Fibroblast of lung (primary cell): ENCODE measurements at regions not wholly inside any gene's neighbourhood (a gene's known extent, or its start where the extent isn't known, plus 50 kb on each side); places are given as distances from the start of the nearest gene placed in this dataset.

Experiments used
- DNase-seq, 2 donors: peaks; one replicate each; pipeline versions ENCODE4 v3.0.0 to v3.0.0-alpha.2; 2010; ENCODE audit warnings: low read depth in 2 of 2
- H2AFZ ChIP-seq: 2 replicates; pipeline ENCODE4 v1.5.1; 2012; ENCODE audit warnings: low read length, control low read depth, inconsistent platforms
- H3K27ac ChIP-seq: 2 replicates; pipeline ENCODE4 v1.5.1; 2011; ENCODE audit warnings: low read length, control low read depth; ENCODE audit not compliant: insufficient read depth
- H3K27me3 ChIP-seq: 2 replicates; pipeline ENCODE4 v1.5.1; 2011; ENCODE audit warnings: mild to moderate bottlenecking, low read length; ENCODE audit not compliant: control insufficient read depth, insufficient read depth
- H3K36me3 ChIP-seq: 2 replicates; pipeline ENCODE4 v1.5.1; 2011; ENCODE audit warnings: low read length; ENCODE audit not compliant: control insufficient read depth, insufficient read depth
- H3K4me1 ChIP-seq: 2 replicates; pipeline ENCODE4 v1.5.1; 2011; ENCODE audit warnings: low read length; ENCODE audit not compliant: control insufficient read depth, insufficient read depth; ENCODE audit errors: extremely low read depth
- H3K4me2 ChIP-seq: 2 replicates; pipeline ENCODE4 v1.5.1; 2011; ENCODE audit warnings: low read length, control low read depth; ENCODE audit not compliant: insufficient read depth; ENCODE audit errors: extremely low read depth
- H3K4me3 ChIP-seq, 4 experiments: fragments of 200-600 bp in 1 of 4; sonication (generic) in 1 of 4; replicated peaks in 1 of 4; 2 replicates each; pipeline ENCODE4 v1.5.1; 2011 to 2016; ENCODE audit warnings: low read length in 4 of 4, low read depth in 3 of 4, mild to moderate bottlenecking in 3 of 4, control low read depth in 2 of 4, inconsistent platforms in 1 of 4, mixed read lengths in 1 of 4; ENCODE audit not compliant: insufficient read depth in 1 of 4; ENCODE audit errors: control extremely low read depth in 1 of 4
- H3K79me2 ChIP-seq: 2 replicates; pipeline ENCODE4 v1.5.1; 2012; ENCODE audit warnings: mild to moderate bottlenecking, low read length, inconsistent platforms; ENCODE audit not compliant: control insufficient read depth, insufficient read depth
- H3K9ac ChIP-seq: 2 replicates; pipeline ENCODE4 v1.5.1; 2011; ENCODE audit warnings: mild to moderate bottlenecking, low read length, control low read depth; ENCODE audit not compliant: insufficient read depth
- H3K9me3 ChIP-seq: 2 replicates; pipeline ENCODE4 v1.5.1; 2012; ENCODE audit warnings: low read depth, low read length; ENCODE audit not compliant: control insufficient read depth, insufficient read depth
- H4K20me1 ChIP-seq: 2 replicates; pipeline ENCODE4 v1.5.1; 2011; ENCODE audit warnings: low read length; ENCODE audit not compliant: control insufficient read depth, insufficient read depth; ENCODE audit errors: extremely low read depth
- CTCF ChIP-seq, 2 donors: IDR thresholded peaks in 1 of 2; conservative IDR thresholded peaks in 1 of 2; 1 replicate in 1 of 2; 2 replicates in 1 of 2; pipeline ENCODE4 v1.5.1; 2011 to 2012; ENCODE audit warnings: low read length in 2 of 2, control low read depth in 1 of 2, inconsistent platforms in 1 of 2, low read depth in 1 of 2, mild to moderate bottlenecking in 1 of 2
- EZH2 ChIP-seq: IDR thresholded peaks from 2 replicates; pipeline ENCODE4 v1.5.1; 2012; ENCODE audit warnings: low read length, control low read depth, mild to moderate bottlenecking; ENCODE audit errors: missing control alignments

DNA sequence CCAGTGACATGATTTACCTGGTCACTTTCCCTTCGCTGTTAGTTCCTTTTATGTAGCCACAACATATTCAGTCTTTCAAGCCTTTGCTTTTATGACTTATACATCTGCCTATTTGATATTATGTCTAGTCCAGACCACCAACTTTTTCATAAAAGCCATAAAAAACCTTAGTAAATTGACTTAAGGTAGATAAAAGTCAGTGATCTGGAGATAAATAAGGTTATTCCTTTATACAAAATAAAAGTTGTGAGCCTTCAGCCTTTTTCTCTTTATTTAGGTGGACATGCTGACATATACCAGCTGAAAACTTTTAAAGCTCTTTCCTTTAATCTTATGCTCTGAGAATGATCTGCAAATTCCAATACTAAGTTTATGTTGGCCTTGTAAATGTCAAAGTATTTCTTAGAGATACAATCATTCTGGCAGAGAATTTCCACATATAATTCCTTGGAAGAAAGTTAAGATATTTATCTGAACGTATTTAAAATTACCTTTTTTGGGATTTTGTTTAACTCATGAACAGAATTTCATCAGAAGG, 690.4 kb upstream of the CHORDC1 start:
- TF ChIP-seq CTCF (conservative IDR thresholded peaks at IDR 0.05 in 1 of 2, IDR thresholded peaks at IDR 0.05 in 1 of 2; ENCODE audit: low read depth in 1 of 2, low read length in 2 of 2) (no peak), EZH2 (no peak)
- Histone ChIP-seq H3K4me1 (no peaks in the 10 kb centered on the region), H3K4me3 (no peak overlapping the region), H3K9me3 (no peaks in the 10 kb centered on the region), H3K9ac (no peak overlapping the region), H3K27me3 (no peaks in the 10 kb centered on the region), H4K20me1 (no peaks in the 10 kb centered on the region), H3K36me3 (no peaks in the 10 kb centered on the region), H3K79me2 (no peaks in the 10 kb centered on the region), H3K4me2 (no peak overlapping the region), H2AFZ (no peak overlapping the region), H3K27ac (no peak overlapping the region)
- DNase-seq = no peak

DNA sequence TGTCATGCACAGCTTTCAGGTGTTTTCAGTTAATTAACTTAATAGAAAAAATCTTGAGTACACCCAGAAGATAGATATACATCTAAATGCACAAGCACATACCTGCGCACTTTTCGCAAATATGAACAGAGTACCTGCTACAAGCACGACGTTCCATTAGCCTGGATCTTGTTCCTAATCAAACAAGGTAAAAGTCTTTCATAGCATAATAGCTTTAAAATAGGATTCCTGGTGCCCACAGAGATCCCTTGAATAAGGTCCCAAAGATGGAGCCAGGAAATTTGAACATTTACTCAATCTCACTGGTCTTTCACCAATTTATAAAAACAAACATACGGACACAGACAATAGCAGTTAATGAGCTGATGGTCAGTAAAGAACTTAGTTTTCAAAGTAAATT, 689.8 kb upstream of the CHORDC1 start:
- no peak for DNase-seq
- no peak overlapping the region for H2AFZ ChIP-seq
- no peak for TF ChIP-seq EZH2
- no peak for TF ChIP-seq CTCF (conservative IDR thresholded peaks at IDR 0.05 in 1 of 2, IDR thresholded peaks at IDR 0.05 in 1 of 2; ENCODE audit: low read depth in 1 of 2, low read length in 2 of 2)
- H3K4me2 ChIP-seq = no peak overlapping the region
- H3K79me2 ChIP-seq = no peaks in the 10 kb centered on the region
- H3K27me3 ChIP-seq = no peaks in the 10 kb centered on the region
- no peak overlapping the region for H3K9ac ChIP-seq
- H3K4me3 ChIP-seq = no peak overlapping the region
- no peaks in the 10 kb centered on the region for H3K9me3 ChIP-seq
- H4K20me1 ChIP-seq = no peaks in the 10 kb centered on the region
- H3K4me1 ChIP-seq = no peaks in the 10 kb centered on the region
- H3K27ac ChIP-seq = no peak overlapping the region
- no peaks in the 10 kb centered on the region for H3K36me3 ChIP-seq

GRCh38 chr11:90911192-90911591, 688.3 kb upstream of the CHORDC1 start:
- H3K9ac ChIP-seq = no peak overlapping the region
- H3K9me3 ChIP-seq = no peaks in the 10 kb centered on the region
- H3K4me2 ChIP-seq = no peak overlapping the region
- TF ChIP-seq CTCF (conservative IDR thresholded peaks at IDR 0.05 in 1 of 2, IDR thresholded peaks at IDR 0.05 in 1 of 2; ENCODE audit: low read depth in 1 of 2, low read length in 2 of 2) (no peak), EZH2 (no peak)
- no peaks in the 10 kb centered on the region for H3K36me3 ChIP-seq
- no peaks in the 10 kb centered on the region for H3K27me3 ChIP-seq
- H3K79me2 ChIP-seq = no peaks in the 10 kb centered on the region
- no peaks in the 10 kb centered on the region for H3K4me1 ChIP-seq
- H4K20me1 ChIP-seq = no peaks in the 10 kb centered on the region
- H3K4me3 ChIP-seq = no peak overlapping the region
- no peak for DNase-seq
- no peak overlapping the region for H3K27ac ChIP-seq
- no peak overlapping the region for H2AFZ ChIP-seq
